CD4-positive, alpha-beta T cell treated with Interleukin-6 at 100 ng/mL for 8 hours (primary cell): ENCODE measurements at regions not wholly inside any gene's neighbourhood (a gene's known extent, or its start where the extent isn't known, plus 50 kb on each side); places are given as distances from the start of the nearest gene placed in this dataset.
A peak's percentile ranks its signal among the peaks of the same experiment; 100 is the strongest.

Experiments
- DNase-seq: peaks from one replicate; pipeline ENCODE4 v3.0.0-alpha.2; 2020; ENCODE audit warnings: mixed read lengths, low spot score

DNA sequence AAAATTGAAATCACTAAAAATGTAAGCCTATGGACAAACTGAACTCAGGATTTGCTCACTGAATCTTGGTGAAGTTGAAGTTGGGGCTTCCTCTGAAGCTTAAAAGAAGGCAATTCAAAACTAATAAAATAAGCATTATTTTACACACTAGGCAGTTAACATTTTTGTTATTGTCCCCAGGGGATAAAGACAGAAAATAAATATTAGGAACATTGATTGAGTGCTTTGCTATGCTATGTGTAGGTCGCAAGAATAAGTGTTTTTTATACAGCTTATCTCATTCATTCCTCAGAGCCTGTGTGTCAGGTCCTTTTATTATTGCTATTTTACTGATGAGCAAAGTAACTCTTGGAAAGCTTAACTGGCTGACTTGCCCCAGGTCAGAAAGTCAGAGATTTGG is 82.2 kb downstream of the ZNF608 start:
- DNase-seq, result no peak

DNA sequence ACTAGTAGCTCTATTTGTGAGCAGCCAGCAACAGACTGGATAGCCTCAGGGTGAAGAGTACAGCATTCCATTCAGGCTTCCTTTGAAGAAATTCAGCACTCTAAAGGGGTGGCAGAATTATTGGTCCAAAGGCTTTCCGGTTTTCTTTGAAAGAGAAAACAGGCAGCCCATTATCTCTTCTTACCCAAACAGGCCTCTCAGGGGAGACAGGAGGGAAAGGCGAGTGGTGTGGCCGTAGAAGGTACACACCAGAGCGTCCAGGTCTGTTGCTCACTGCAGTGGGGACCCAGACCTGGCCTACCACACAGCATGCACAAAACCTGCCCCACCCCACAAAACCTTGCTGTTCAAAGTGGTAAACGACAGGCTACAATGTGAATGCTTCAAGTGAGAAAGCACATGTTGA is 83.3 kb downstream of the ZNF608 start:
- DNase-seq, result no peak

DNA sequence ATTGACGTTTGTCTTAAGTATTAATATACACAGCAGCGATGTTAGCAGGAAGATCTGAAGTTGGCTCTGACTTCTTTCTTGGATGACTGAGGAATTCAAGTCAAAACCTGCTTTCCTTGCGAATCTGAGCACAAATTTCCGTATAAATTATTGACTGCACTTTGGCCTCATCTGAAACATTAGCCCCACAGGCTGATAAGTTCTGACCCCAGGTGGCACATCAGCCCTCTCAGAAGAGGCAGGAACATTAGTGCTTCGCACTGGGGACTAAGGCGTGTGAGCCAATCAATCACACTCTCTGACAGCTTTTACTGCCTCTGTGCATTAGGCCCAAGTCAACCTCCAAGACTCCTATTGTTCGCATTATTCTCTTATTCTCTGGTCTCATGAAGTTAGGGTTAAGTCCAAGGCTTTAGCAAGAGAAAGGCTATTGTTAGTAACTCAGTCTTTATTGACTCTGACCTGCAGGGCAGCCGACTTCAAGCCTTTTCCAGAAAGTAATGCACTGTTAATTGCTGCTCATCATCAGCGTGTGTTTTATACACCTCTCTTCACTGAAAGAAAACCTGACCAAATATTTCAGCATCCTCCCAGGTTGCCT is 84.2 kb downstream of the ZNF608 start:
- DNase-seq, result no peak

DNA sequence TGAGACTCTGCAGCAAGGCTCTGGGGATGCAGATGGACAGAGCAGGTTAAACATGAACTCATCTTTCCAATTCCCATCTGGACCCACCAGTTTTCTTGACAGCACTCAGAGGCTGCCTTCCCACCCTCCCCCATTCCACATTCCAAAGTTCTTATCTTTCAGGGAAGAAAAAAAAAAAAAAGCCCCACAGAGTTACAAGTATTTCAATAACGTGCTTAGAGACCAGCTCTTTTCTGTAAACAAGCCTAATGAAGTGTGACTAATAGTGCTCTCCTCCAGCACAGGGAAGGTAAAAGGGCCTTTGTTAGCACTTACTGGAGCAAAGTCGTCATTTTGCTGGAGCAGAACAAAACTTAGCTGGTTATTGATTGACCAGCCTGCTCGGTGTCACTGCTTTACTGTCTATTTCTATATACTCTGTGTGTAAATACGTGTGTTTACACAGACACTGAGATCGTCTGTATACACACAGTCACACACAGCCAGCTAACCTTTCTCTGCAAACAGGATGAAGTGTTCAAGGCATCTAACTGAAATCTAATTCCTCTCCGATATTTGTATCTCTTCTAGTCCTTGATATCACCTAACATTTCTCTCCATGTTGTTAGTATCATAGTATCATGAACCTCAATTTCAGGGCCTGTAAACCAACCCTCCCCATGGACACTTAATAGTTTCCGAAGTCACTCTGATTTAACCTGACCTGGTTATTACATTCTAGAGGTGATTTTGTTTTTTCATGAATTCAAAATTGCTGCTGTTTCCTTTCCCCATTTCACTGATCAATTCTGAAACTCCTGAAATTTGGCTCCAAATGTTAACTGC is 84.9 kb downstream of the ZNF608 start:
- DNase-seq, result no peak

DNA sequence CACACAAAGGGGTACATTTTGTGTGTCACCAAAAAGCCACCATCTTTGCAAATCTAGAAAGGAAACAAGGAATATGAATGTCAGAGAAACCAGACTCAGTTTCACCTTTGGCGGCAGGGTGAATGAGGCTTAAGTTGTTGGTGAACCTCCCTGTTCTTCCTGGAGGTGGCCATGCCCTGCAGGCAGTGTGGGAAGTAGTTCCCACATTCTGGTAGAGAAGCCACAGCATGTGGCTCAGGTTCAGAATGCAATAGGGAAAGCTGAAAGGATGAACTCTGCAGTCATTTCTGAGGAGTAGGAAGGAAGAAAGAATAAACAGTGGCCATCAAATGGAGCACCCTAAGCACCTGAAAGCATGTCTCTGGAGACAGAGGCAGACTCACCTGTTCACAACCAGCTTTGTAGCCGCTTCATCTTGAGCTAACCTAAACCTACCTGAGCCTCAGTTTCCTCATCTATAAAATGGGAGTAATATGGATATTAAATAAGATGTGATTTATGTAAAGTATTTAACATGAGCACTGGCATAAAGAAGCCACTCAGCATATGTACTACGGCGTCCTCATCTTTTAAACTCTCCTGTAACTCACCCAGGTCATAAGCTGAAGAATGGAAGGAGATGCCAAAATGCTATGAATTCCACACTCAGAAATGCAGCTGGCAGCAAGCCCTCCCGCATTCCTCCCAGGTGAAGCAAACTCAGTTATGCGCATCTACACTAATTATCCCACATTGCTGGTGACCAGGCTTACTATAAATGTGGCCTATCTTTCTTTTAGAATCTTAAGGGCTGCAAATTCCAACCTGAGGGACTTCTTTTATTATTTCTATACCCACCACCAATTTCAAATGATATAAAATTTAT is 86.0 kb downstream of the ZNF608 start:
- no peak for DNase-seq

DNA sequence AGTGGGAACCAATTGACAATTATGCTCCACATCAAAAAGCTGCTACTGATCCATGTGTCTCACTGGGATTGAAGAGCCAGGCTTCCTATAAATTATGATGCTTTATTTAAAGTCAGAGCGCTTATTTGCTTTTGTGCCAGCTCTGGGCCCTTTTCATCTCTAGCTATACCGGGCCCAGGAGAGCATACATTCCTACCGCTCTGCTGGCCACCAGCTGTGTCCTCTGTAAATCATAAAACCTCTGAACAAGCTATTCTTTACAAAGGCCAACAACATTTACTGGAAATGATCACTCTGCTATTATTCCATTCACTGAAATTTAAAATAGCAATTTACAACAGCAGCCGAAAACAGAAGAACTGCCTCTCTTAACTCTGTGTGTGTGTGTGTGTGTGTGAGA is 86.6 kb downstream of the ZNF608 start:
- no peak for DNase-seq

DNA sequence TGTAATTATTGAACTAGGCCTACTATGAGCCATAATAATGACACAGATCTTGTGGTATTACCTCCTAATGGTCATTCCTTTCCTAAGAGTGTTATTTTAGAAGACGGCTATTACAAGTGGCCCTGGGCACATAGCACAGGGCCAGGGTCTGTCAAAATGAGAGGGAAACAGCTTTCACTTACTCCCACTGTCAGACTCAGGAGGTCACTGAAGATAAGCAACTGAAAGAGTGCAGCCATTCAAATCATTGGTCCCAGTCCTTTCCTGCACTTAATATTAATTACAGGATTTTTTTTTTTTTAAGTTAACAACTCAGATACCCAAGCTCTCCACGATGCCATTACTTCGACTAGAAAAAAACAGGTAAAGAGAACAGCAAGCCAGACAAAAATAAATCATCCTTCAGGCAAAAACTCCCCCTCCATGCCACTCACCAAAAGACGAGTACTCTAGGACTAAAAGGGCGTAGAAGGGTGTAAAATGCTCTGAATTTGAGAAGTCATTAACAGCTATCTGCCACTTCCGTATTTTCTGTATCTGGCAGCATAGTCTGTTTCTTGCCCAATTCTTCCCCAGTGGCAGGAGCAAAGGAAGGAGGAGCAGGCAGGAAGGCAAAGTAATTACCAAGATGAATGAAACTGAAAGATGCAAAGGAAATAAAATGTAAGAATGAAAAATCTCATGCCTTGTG is 87.4 kb downstream of the ZNF608 start:
- no peak for DNase-seq

DNA sequence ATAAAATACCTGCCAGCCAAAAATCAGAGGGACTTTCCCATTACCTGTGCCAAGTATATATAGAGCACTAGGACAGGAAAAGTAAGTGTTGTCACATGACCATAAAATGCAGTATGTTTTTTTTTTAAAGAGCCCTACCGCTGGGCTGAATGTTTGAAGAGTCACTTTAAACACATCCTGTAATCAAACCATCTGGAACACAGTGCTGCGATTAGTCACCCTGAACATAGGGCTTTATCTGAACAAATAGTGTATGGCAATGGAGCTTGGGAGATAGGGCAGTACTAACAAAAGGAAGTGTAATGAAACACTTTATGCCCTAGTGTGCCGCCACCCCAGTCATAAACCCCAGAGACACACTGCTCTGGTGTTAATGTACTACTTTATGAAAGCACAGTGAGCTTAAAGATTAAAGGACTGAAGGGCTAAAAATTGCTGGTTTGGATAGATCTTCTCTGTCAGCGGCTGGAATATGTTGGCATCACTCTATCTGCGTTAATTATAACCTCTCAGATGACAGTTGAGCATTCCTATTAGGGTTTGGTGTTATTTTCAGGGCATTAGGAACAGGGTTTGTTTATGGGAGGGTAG is 90.4 kb downstream of the ZNF608 start:
- no peak for DNase-seq

DNA sequence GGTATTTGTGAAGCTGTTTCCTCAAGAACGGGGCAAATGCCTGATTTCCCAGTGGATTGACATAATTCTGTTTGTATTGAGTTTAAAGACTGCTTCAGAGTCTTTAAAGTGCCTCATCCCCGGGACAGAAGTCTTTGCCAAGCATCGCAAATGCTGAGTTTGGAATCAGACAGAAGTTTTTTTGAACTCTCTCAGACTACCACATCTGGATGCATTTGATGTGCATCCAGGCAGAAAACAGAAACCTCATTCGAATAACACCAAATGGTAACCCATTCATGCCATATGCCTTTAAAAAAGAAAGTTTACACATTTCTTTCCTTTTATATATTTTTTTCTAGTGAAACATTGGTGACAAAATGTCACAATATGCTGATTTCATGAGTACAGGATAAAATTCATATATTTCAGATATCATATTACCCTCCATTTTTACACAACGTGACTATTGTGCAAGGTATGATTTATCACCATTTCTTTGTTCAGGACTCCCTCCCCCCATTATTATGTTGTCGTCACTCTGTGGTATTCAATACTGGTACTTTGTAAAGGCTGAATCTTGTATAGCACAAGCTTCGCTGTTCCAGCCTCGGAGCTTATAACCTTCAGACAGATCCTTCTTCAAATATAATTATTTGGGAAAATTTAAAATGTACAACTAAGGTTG is 91.1 kb downstream of the ZNF608 start:
- no peak for DNase-seq

DNA sequence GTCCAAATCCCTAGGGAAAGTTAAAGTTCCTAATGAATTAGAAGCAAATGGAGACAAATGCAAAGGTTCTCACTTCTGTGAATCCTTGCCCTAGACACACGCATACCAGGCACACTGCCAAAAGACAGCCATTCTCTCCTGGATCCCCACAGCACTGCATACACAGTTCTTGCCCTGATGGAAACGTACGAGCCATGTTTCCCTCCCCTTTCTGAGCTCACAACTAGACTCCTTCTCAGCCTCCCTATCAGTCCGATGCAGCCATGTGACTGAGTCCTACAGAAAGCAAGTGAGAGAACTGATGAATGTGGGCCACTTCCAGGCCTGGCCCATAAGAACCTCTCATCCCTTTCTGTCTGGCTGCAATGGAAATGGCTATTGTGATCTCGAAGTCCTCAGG is 92.0 kb downstream of the ZNF608 start:
- DNase-seq, result no peak

DNA sequence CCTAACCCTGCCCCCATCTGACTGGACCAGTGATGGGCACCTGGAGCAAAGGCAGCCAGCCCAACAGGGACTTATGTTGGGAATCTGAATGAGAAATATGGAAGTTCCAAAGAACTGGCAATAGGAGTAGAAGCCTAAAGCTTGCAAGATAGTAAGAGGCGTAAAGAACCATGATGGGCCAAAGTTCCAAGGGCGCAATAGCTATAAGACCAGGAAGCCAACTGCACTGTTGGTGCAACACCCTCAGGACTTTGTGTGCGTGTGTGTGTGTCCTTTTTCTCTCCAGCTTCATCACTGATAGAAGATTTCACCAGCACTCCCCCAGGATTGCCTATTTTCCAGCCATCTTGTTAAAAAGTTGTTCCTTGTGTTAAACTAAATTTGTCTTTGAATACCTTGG is 92.8 kb downstream of the ZNF608 start:
- DNase-seq, result no peak

DNA sequence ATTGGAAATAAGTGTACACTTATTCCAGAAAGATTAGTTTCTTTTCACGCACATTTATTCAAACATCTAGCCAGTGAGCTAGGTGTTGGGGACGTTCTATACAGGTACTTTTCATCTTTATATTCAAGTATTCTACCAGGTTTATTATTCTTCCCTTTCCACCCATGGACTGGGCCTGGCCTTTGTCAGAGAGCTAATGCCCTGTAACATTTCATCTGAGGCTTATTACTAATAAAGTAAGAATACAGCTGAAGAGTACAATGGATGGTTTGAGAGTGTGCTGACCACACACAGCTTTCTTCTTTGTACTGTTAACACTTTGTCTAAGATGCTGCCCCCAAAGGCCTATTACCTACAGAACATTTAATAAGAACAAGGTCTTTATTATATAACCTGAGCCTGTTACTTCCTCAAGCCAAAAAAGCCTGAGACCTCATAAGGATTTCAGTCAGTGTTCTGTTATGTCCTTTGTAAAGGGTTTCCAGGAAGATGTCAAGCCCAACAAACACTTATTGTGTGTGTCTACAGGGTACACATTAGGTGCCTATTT is 93.5 kb downstream of the ZNF608 start:
- no peak for DNase-seq

DNA sequence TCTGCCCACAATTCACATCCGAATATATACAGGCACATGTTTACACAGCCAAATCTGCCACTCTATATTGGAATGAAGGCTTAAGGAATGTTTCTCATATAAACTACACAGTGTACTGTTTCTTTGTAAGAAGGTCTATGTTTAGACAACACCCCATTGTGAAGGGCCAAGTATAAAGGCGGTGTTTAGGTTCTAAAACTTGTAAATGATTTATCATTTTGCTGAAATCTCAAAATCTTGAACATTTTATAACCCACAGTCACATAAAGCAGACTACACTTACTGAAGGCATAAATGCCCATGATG is 94.0 kb downstream of the ZNF608 start:
- no peak for DNase-seq

DNA sequence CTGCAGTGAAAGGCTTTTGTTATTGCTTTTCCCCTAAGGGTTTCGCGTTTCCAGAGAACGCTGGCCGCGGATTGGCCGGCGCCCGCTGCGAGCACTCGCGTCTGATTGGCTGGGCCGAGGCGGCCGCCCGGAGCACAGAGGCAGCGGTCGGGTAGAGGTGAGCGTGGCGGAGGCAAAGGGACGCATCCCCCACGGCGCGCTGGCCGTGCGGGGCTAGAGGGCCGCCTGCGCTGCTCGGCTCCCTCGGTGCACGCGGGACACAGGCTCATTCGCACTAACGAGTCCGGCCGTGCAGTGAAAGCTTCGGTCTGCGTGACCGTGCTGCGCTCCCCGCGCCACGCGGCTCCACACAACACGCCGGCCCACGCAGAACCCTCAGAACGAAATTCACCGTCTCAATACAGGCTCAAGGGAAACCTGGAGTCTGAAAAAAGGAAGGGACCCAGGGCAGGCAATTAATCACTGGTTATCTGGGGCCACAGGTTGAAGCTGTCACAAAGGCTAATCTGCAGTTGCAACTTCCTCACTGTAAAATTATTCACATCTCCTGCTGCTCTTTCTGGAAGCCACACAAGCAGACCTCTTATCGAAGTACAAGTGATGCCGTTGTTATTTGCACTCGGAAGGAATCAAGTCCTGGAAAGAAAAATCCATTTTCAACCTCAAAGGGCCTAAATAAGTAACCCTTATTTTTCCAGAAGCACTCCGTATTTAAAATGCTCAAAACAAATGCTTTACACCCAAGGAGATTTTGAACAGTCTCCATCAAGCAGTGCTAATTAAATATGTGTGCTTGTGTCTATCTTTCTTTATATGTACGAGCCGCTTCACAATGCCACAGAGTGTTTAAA is 94.6 kb downstream of the ZNF608 start:
- DNase-seq, result no peak

DNA sequence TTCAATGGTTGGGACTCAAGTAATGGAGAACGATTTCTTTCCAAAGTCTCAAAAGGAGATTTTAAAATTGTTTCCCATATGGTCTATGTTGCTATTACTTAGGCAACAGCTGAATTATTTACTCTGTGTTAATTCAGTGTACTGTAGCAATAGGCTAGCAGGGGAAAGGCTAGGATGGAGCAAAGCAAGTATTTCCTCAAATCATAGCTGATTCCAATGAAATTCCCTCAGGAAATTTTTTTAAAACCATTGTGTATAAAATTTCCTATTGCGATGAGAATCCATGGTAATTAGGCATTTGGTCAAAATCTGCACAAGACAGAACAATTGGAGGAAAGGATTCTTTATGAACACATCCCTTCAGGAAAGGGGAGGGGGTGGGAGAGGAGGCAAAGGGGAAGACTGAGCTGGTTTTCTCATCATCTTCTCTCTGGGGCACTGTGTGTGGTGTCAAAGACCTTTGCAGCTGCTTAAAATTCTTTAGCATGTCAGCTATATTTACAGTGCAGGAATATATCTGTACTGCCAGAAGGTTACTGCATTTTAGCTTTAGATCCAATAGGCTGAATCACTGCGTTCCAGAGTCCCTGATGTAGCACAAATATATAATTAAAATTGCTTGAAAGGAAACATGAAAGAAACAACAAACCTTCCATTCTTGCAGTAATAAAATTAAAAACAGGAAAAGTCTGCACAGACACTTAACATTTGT is 95.3 kb downstream of the ZNF608 start:
- DNase-seq, result no peak

DNA sequence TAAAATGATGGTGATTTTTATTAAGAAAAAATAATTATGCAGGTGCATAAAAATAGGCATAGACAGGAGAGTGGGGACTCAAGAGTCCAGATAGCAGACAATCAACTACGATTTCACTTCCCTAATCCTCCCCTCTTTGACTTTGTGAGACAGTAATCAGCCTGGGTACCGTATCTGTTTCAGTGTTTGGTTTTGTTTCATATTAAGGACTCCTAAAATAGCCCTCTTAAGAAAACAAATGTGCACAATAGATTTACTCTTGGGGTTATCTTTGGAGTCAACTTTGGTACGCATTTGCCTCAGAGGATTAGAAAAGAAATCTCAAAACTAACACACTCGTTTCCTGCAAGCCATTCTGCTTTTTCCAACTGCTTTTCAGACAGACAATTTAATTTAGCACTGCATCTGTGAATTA is 96.3 kb downstream of the ZNF608 start:
- DNase-seq, result no peak

DNA sequence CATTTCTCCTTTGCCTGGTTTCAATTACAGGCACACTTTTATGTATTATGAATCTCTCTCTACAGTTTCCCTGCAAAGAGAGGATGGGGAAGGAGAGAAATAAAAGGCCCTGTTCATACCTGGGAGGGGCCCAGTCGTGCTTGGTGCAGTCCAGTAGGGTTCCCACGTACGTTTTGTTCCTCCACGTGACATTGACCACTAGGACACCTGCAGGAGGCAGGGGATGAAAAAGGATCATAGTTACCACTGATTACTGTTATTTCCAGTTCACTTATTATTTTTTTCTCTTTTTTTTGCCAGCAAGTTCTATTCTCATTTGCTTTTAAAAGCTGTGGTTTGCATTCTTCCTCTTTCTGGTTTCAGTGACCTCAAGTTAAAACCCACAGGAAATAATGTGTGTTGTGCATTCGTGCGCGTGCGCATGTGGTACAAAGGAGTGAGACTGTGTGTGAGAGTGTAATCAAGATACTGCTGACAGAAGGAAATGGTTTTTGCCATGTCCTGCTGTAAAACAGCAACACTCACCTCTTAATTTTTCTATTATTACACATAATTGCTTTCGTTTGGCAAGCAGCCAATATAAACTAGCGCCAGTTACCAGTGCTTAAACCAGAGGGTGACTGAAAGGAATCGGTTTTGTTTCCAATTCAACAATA is 96.8 kb downstream of the ZNF608 start:
- DNase-seq, result peak; percentile 56

DNA sequence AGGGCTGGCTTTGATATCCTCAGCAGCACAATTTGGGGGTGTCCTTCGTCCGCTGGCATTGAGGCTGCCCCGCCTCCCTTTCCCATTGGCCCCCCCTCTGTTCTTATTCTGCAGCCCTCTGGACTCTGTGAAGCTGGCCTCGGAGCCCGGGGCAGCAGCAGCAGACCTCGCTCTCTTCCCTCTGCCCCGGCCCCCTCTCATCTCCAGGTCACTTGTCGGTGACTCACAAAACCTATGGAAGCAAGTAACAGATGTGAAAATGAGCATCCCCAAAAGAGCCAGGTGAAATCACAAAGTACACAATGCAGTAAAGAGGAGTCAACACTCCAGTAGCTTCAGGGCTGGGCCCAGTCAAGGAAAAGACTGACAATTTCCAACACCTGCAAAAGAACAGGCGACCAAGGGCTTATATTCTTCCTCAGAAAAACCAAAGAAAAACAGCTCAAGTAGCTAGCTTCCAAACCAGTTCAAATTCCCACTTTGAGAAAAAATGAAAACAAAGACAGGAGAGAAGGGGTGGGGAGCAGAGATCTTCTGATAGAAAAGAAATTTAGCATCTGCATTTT is 97.5 kb downstream of the ZNF608 start:
- no peak for DNase-seq

DNA sequence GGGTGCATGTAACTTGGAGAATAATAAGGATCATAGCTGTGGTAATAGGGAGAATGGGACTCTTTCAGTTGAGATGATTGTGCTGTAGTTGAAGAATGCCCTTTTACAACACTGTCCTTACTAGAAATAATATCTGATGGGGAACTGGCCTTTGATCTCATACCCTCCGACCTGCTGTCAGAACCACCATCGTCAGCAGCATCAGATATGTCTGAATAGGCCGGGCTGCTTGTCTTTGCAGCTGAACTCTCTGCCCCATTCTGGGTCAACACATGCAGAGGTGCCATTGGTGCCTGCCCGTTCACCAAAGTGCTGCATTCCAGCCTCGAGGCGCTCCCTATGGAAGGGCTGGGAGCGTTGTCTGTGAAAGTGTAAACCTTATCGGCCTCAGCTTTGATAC is 99.1 kb downstream of the ZNF608 start:
- no peak for DNase-seq
